HUES48 (cell line): ENCODE measurements at regions not wholly inside any gene's neighbourhood (a gene's known extent, or its start where the extent isn't known, plus 50 kb on each side); places are given as distances from the start of the nearest gene placed in this dataset.

Experiments
- H3K27ac ChIP-seq: one replicate; pipeline ENCODE4 v1.7.0; 2013; ENCODE audit warnings: low read depth, low read length, inconsistent platforms
- H3K27me3 ChIP-seq: 2 replicates; pipeline ENCODE4 v1.6.1; 2013; ENCODE audit warnings: mild to moderate bottlenecking, low read length; ENCODE audit not compliant: control insufficient read depth, insufficient read depth
- H3K36me3 ChIP-seq: 2 replicates; pipeline ENCODE4 v1.6.1; 2013; ENCODE audit warnings: low read length; ENCODE audit not compliant: control insufficient read depth, insufficient read depth
- H3K4me1 ChIP-seq: 2 replicates; pipeline ENCODE4 v1.6.1; 2013; ENCODE audit warnings: mild to moderate bottlenecking, low read length; ENCODE audit not compliant: control insufficient read depth, insufficient read depth
- H3K4me3 ChIP-seq: 2 replicates; pipeline ENCODE4 v1.5.1; 2013; ENCODE audit warnings: mild to moderate bottlenecking, low read depth, low read length
- H3K9ac ChIP-seq: 2 replicates; pipeline ENCODE4 v1.6.1; 2013; ENCODE audit warnings: mild to moderate bottlenecking, low read depth, low read length, moderate library complexity
- H3K9me3 ChIP-seq: 2 replicates; pipeline ENCODE4 v1.6.1; 2013; ENCODE audit warnings: low read length; ENCODE audit not compliant: control insufficient read depth, insufficient read depth

GRCh38 chr20:7038029-7038428 is 270.5 kb downstream of the BMP2 start:
- H3K9ac ChIP-seq = no peak overlapping the region
- H3K9me3 ChIP-seq = no peaks in the 10 kb centered on the region
- no peaks in the 10 kb centered on the region for H3K4me1 ChIP-seq
- H3K27ac ChIP-seq = no peak overlapping the region
- no peak overlapping the region for H3K4me3 ChIP-seq
- H3K27me3 ChIP-seq = no peaks in the 10 kb centered on the region
- no peaks in the 10 kb centered on the region for H3K36me3 ChIP-seq

GRCh38 chr20:7057611-7058010 is 290.1 kb downstream of the BMP2 start:
- Histone ChIP-seq H3K36me3 (no peaks in the 10 kb centered on the region), H3K27me3 (no peaks in the 10 kb centered on the region), H3K4me1 (peaks cover 23% of the 10 kb centered on the region), H3K27ac (no peak overlapping the region), H3K9ac (no peak overlapping the region), H3K9me3 (no peaks in the 10 kb centered on the region), H3K4me3 (no peak overlapping the region)

- no peaks in the 10 kb centered on the region for H3K27me3 ChIP-seq
- H3K36me3 ChIP-seq = no peaks in the 10 kb centered on the region
- H3K4me1 ChIP-seq = no peaks in the 10 kb centered on the region
- no peak overlapping the region for H3K4me3 ChIP-seq
- no peaks in the 10 kb centered on the region for H3K9me3 ChIP-seq
- no peak overlapping the region for H3K9ac ChIP-seq
- no peak overlapping the region for H3K27ac ChIP-seq
Observed at GRCh38 chr20:7078804-7079203, 311.3 kb downstream of the BMP2 start.

- H3K27ac ChIP-seq = no peak overlapping the region
- no peak overlapping the region for H3K4me3 ChIP-seq
- no peaks in the 10 kb centered on the region for H3K36me3 ChIP-seq
- H3K4me1 ChIP-seq = no peaks in the 10 kb centered on the region
- no peak overlapping the region for H3K9ac ChIP-seq
- H3K9me3 ChIP-seq = no peaks in the 10 kb centered on the region
- H3K27me3 ChIP-seq = no peaks in the 10 kb centered on the region
Observed at GRCh38 chr20:7080472-7080871, 313.0 kb downstream of the BMP2 start.

GRCh38 chr20:7085467-7085866 is 318.0 kb downstream of the BMP2 start:
- H3K4me1 ChIP-seq = no peaks in the 10 kb centered on the region; the same call in 1 of the 2 replicates
- no peak overlapping the region for H3K9ac ChIP-seq
- H3K9me3 ChIP-seq = no peaks in the 10 kb centered on the region
- H3K36me3 ChIP-seq = no peaks in the 10 kb centered on the region
- H3K4me3 ChIP-seq = no peak overlapping the region
- H3K27me3 ChIP-seq = no peaks in the 10 kb centered on the region
- H3K27ac ChIP-seq = no peak overlapping the region

GRCh38 chr20:7087803-7088202 is 320.3 kb downstream of the BMP2 start:
- Histone ChIP-seq H3K27me3 (no peaks in the 10 kb centered on the region), H3K4me1 (no peaks in the 10 kb centered on the region; the same call in 1 of the 2 replicates), H3K9ac (no peak overlapping the region)

GRCh38 chr20:7090001-7090400 is 322.5 kb downstream of the BMP2 start:
- Histone ChIP-seq H3K27ac (no peak overlapping the region), H3K9me3 (no peaks in the 10 kb centered on the region), H3K4me3 (no peak overlapping the region), H3K27me3 (no peaks in the 10 kb centered on the region), H3K9ac (no peak overlapping the region), H3K4me1 (no peaks in the 10 kb centered on the region; the same call in 1 of the 2 replicates), H3K36me3 (no peaks in the 10 kb centered on the region)

More at GRCh38 chr20:7087803-7088202, 320.3 kb downstream of the BMP2 start:
- Histone ChIP-seq H3K27ac (no peak overlapping the region), H3K4me3 (no peak overlapping the region), H3K36me3 (no peaks in the 10 kb centered on the region), H3K9me3 (no peaks in the 10 kb centered on the region)

GRCh38 chr20:7090811-7091210 is 323.3 kb downstream of the BMP2 start:
- H3K4me1 ChIP-seq = no peaks in the 10 kb centered on the region; the same call in 1 of the 2 replicates

GRCh38 chr20:7091655-7092054 is 324.2 kb downstream of the BMP2 start:
- Histone ChIP-seq H3K4me3 (no peak overlapping the region), H3K4me1 (no peaks in the 10 kb centered on the region; the same call in 1 of the 2 replicates), H3K27ac (no peak overlapping the region), H3K36me3 (no peaks in the 10 kb centered on the region), H3K27me3 (no peaks in the 10 kb centered on the region), H3K9ac (no peak overlapping the region), H3K9me3 (no peaks in the 10 kb centered on the region)

More at GRCh38 chr20:7090811-7091210, 323.3 kb downstream of the BMP2 start:
- Histone ChIP-seq H3K27ac (no peak overlapping the region), H3K9me3 (no peaks in the 10 kb centered on the region), H3K4me3 (no peak overlapping the region), H3K36me3 (no peaks in the 10 kb centered on the region), H3K27me3 (no peaks in the 10 kb centered on the region), H3K9ac (no peak overlapping the region)

GRCh38 chr20:7094438-7094997 is 327.0 kb downstream of the BMP2 start:
- Histone ChIP-seq H3K4me3 (no peak overlapping the region), H3K9ac (no peak overlapping the region), H3K36me3 (no peaks in the 10 kb centered on the region), H3K4me1 (no peaks in the 10 kb centered on the region; the same call in 1 of the 2 replicates), H3K9me3 (no peaks in the 10 kb centered on the region), H3K27ac (no peak overlapping the region), H3K27me3 (no peaks in the 10 kb centered on the region)

GRCh38 chr20:7106910-7107309 is 339.4 kb downstream of the BMP2 start:
- H3K4me3 ChIP-seq = no peak overlapping the region
- no peaks in the 10 kb centered on the region for H3K4me1 ChIP-seq
- H3K27me3 ChIP-seq = no peaks in the 10 kb centered on the region
- H3K9ac ChIP-seq = no peak overlapping the region
- H3K9me3 ChIP-seq = no peaks in the 10 kb centered on the region
- H3K27ac ChIP-seq = no peak overlapping the region
- no peaks in the 10 kb centered on the region for H3K36me3 ChIP-seq
